H9 (cell line): ENCODE measurements at regions not wholly inside any gene's neighbourhood (a gene's known extent, or its start where the extent isn't known, plus 50 kb on each side); places are given as distances from the start of the nearest gene placed in this dataset.

ENCODE experiments used
- DNase-seq: peaks from one replicate; pipeline ENCODE4 v3.0.0-alpha.2; 2017
- H2AFZ ChIP-seq: one replicate; pipeline ENCODE4 v1.6.1; 2013; ENCODE audit warnings: mild to moderate bottlenecking, low read length, control low read depth, moderate library complexity
- H2AK5ac ChIP-seq: 2 replicates; pipeline ENCODE4 v1.6.1; 2013; ENCODE audit warnings: low read length, control low read depth, mixed read lengths; ENCODE audit not compliant: insufficient read length
- H2BK120ac ChIP-seq: one replicate; pipeline ENCODE4 v1.6.1; 2013; ENCODE audit warnings: low read depth, mild to moderate bottlenecking, low read length, control low read depth, inconsistent platforms; ENCODE audit not compliant: poor library complexity, severe bottlenecking
- H2BK12ac ChIP-seq: 2 replicates; pipeline ENCODE4 v1.6.1; 2013; ENCODE audit warnings: low read length, control low read depth, mixed read lengths, low read depth; ENCODE audit not compliant: insufficient read length
- H2BK15ac ChIP-seq: 2 replicates; pipeline ENCODE4 v1.6.1; 2013; ENCODE audit warnings: low read depth, low read length, control low read depth
- H2BK20ac ChIP-seq: one replicate; pipeline ENCODE4 v1.6.1; 2013; ENCODE audit warnings: low read depth, mild to moderate bottlenecking, low read length, control low read depth, inconsistent platforms; ENCODE audit not compliant: poor library complexity, severe bottlenecking
- H2BK5ac ChIP-seq: 2 replicates; pipeline ENCODE4 v1.6.1; 2013; ENCODE audit warnings: low read length, control low read depth, mixed read lengths; ENCODE audit not compliant: insufficient read length
- H3K14ac ChIP-seq: 2 replicates; pipeline ENCODE4 v1.6.1; 2013; ENCODE audit warnings: low read length, control low read depth; ENCODE audit not compliant: insufficient read depth
- H3K18ac ChIP-seq: 2 replicates; pipeline ENCODE4 v1.6.1; 2013; ENCODE audit warnings: low read depth, mild to moderate bottlenecking, mixed read lengths, low read length, control low read depth; ENCODE audit not compliant: insufficient read length
- H3K23ac ChIP-seq: 2 replicates; pipeline ENCODE4 v1.6.1; 2013; ENCODE audit warnings: low read length, control low read depth, mixed read lengths, low read depth; ENCODE audit not compliant: insufficient read length
- H3K23me2 ChIP-seq: 2 replicates; pipeline ENCODE4 v1.6.1; 2013; ENCODE audit warnings: low read depth, mild to moderate bottlenecking, mixed read lengths, low read length, control low read depth; ENCODE audit not compliant: insufficient read length, poor library complexity, severe bottlenecking
- H3K27ac ChIP-seq: 2 replicates; pipeline ENCODE4 v1.5.1; 2013; ENCODE audit warnings: low read length, control low read depth, mixed read lengths, low read depth; ENCODE audit not compliant: insufficient read length
- H3K27me3 ChIP-seq: 2 replicates; pipeline ENCODE4 v1.6.1; 2013; ENCODE audit warnings: low read length, control low read depth, inconsistent platforms; ENCODE audit not compliant: insufficient read depth
- H3K4ac ChIP-seq: 2 replicates; pipeline ENCODE4 v1.6.1; 2013; ENCODE audit warnings: low read depth, mild to moderate bottlenecking, control low read depth, inconsistent platforms, low read length, moderate library complexity
- H3K4me1 ChIP-seq: 2 replicates; pipeline ENCODE4 v1.6.1; 2013; ENCODE audit warnings: low read length, control low read depth, inconsistent platforms; ENCODE audit not compliant: insufficient read depth
- H3K4me2 ChIP-seq: 2 replicates; pipeline ENCODE4 v1.6.1; 2013; ENCODE audit warnings: low read length, control low read depth, mixed read lengths; ENCODE audit not compliant: insufficient read length, insufficient read depth
- H3K56ac ChIP-seq: 2 replicates; pipeline ENCODE4 v1.6.1; 2013; ENCODE audit warnings: low read depth, mild to moderate bottlenecking, mixed read lengths, low read length, control low read depth; ENCODE audit not compliant: insufficient read length
- H3K79me1 ChIP-seq: 2 replicates; pipeline ENCODE4 v1.6.1; 2013; ENCODE audit warnings: low read depth, mild to moderate bottlenecking, moderate library complexity, low read length, control low read depth, inconsistent platforms; ENCODE audit not compliant: insufficient read depth, poor library complexity, severe bottlenecking
- H3K79me2 ChIP-seq: 2 replicates; pipeline ENCODE4 v1.6.1; 2013; ENCODE audit warnings: low read length, control low read depth, inconsistent platforms; ENCODE audit not compliant: insufficient read depth
- H3K9ac ChIP-seq: 2 replicates; pipeline ENCODE4 v1.6.1; 2013; ENCODE audit warnings: low read length, control low read depth, mixed read lengths; ENCODE audit not compliant: insufficient read length; ENCODE audit errors: extremely low read depth
- H3K9me3 ChIP-seq: one replicate; pipeline ENCODE4 v1.6.1; 2013; ENCODE audit warnings: low read depth, low read length, inconsistent platforms; ENCODE audit not compliant: control insufficient read depth
- H3T11ph ChIP-seq: one replicate; pipeline ENCODE4 v1.6.1; 2013; ENCODE audit warnings: mild to moderate bottlenecking, low read length, control low read depth, inconsistent platforms
- H4K20me1 ChIP-seq: one replicate; pipeline ENCODE4 v1.6.1; 2013; ENCODE audit not compliant: control insufficient read depth, insufficient read length, insufficient read depth
- H4K5ac ChIP-seq: 2 replicates; pipeline ENCODE4 v1.6.1; 2013; ENCODE audit warnings: low read depth, mild to moderate bottlenecking, mixed read lengths, low read length, control low read depth; ENCODE audit not compliant: insufficient read length
- H4K8ac ChIP-seq: replicated peaks from 2 replicates; pipeline ENCODE4 v1.6.1; 2013; ENCODE audit warnings: low read length, control low read depth, mixed read lengths, low read depth; ENCODE audit not compliant: insufficient read length
- H4K91ac ChIP-seq: 2 replicates; pipeline ENCODE4 v1.6.1; 2013; ENCODE audit warnings: low read depth, mild to moderate bottlenecking, moderate library complexity, mixed read lengths, low read length, control low read depth; ENCODE audit not compliant: insufficient read length
- H3K27ac Mint-ChIP-seq, 3 experiments: 2 replicates in 2 of 3; 3 replicates in 1 of 3; pipeline ENCODE4 v1.8.0; 2020 to 2021; ENCODE audit warnings: mixed read lengths in 3 of 3, mild to moderate bottlenecking in 1 of 3, moderate library complexity in 1 of 3
- H3K27me3 Mint-ChIP-seq: 2 replicates; pipeline ENCODE4 v1.8.0; 2021; ENCODE audit warnings: low read depth, mild to moderate bottlenecking, moderate library complexity, mixed read lengths
- H3K36me3 Mint-ChIP-seq, 3 experiments: 2 replicates in 2 of 3; 3 replicates in 1 of 3; pipeline ENCODE4 v1.8.0; 2020 to 2021; ENCODE audit warnings: low read depth in 3 of 3, mixed read lengths in 3 of 3; ENCODE audit not compliant: insufficient read depth in 1 of 3
- H3K4me1 Mint-ChIP-seq, 2 experiments: 2 replicates each; pipeline ENCODE4 v1.8.0; 2020; ENCODE audit warnings: mixed read lengths in 2 of 2
- H3K4me3 Mint-ChIP-seq, 2 experiments: 2 replicates in 1 of 2; 3 replicates in 1 of 2; pipeline ENCODE4 v1.8.0; 2020 to 2021; ENCODE audit warnings: mild to moderate bottlenecking in 2 of 2, mixed read lengths in 2 of 2, moderate library complexity in 1 of 2
- H3K9me3 Mint-ChIP-seq, 2 experiments: 2 replicates in 1 of 2; 3 replicates in 1 of 2; pipeline ENCODE4 v1.8.0; 2020; ENCODE audit warnings: mild to moderate bottlenecking in 2 of 2, mixed read lengths in 2 of 2, moderate library complexity in 1 of 2
- CTCF ChIP-seq: fragments of 200-600 bp; sonication (generic); conservative IDR thresholded peaks from 3 replicates; pipeline ENCODE4 v1.8.0; 2021; ENCODE audit warnings: antibody characterized with exemption, mild to moderate bottlenecking
- WGBS: extraction: QIAGEN DNeasy Blood & Tissue Kit; methylation state at CpG from one replicate; pipeline ENCODE4 v1.1.7; 2013; ENCODE audit warnings: missing lambda C conversion rate, low lambda C conversion rate, mixed read lengths; ENCODE audit not compliant: insufficient read length; ENCODE audit errors: extremely low coverage; 5-methylcytosine and 5-hydroxymethylcytosine counted together

GRCh38 chr4:178003098-178003657 is 560.9 kb upstream of the AGA start:
- Histone ChIP-seq H3K79me1 (no peaks in the 10 kb centered on the region), H2AK5ac (no peak overlapping the region), H3K56ac (no peak overlapping the region), H4K91ac (no peak overlapping the region), H3K14ac (no peak overlapping the region), H4K20me1 (no peaks in the 10 kb centered on the region), H3T11ph (no peak overlapping the region), H3K79me2 (no peaks in the 10 kb centered on the region), H3K4ac (no peak overlapping the region), H3K4me2 (no peak overlapping the region), H3K23me2 (no peaks in the 10 kb centered on the region), H3K4me1 (no peaks in the 10 kb centered on the region), H2BK5ac (no peak overlapping the region), H2BK15ac (no peak overlapping the region), H2BK120ac (no peak overlapping the region), H2BK20ac (no peak overlapping the region), H3K9ac (no peak overlapping the region), H3K27ac (no peak overlapping the region), H4K8ac (no peak overlapping the region), H2AFZ (no peak overlapping the region), H3K23ac (no peak overlapping the region), H4K5ac (no peak overlapping the region), H3K9me3 (no peaks in the 10 kb centered on the region), H2BK12ac (no peak overlapping the region), H3K18ac (no peak overlapping the region), H3K27me3 (no peaks in the 10 kb centered on the region)
- H3K27ac Mint-ChIP-seq, result no peak overlapping the region
- H3K27me3 Mint-ChIP-seq, result no peaks in the 10 kb centered on the region
- H3K9me3 Mint-ChIP-seq, result peaks cover 10 to 13% of the 10 kb centered on the region in 2 experiments; a peak in 4 of 5 replicates
- no peak overlapping the region for H3K4me3 Mint-ChIP-seq
- no peak for TF ChIP-seq CTCF
- no peak for DNase-seq
- H3K36me3 Mint-ChIP-seq, result peaks cover 0 to 15% (median 9%) of the 10 kb centered on the region in 3 experiments; a peak in 5 of 7 replicates
- H3K4me1 Mint-ChIP-seq, result no peaks in the 10 kb centered on the region
- no CpG with 5 or more reads among the region's 5 CpGs for WGBS
